ENCODE measurements at regions not wholly inside any gene's neighbourhood (a gene's known extent, or its start where the extent isn't known, plus 50 kb on each side); places are given as distances from the start of the nearest gene placed in this dataset.

DNA sequence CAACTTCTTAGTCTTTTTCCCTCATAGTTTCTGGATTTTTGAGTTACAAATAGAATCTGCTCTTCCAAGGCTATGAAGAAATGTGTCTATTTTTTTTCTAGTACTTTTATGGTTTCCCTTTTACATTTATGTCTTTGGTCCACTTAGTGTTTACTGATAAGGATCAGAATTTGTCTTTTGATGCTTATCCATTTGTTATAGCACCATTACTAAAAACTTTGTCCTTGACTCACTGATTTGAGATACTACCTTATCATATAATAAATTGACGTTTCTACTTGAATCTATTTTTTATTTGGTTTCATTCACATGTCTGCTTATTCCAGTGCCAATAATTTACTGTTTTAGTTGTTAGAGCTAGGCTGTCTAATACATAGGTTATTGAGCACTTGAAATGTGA, 161.1 kb upstream of the DPYD start (continued):
- TF ChIP-seq EZH2 (IDR thresholded peaks at IDR 0.05; ENCODE audit: borderline replicate concordance, control insufficient read depth, low read depth, low read length) (no peak), NFYA (IDR thresholded peaks at IDR 0.05; ENCODE audit: borderline replicate concordance, low read depth, low read length) (no peak), MEF2B (IDR thresholded peaks at IDR 0.05; ENCODE audit: partially characterized antibody, poor library complexity, severe bottlenecking) (no peak)

DNA sequence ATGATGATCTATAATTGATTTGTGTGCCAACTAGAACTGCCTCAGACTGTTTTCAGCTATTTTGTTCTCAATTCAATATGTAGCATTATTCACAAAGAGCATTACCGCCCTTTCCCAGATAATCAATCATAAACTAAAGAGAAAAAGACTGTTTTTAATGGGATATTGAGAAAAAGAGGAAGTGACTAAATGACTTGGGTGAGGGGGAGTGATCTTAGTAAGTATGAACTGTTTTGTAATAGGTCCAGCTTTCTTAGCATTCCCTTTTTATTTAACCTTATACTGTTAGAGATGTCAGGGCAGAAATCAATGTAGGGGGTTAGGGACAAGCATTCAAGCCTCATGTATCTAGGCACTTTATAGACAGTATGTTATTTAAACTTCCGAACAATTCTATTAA, 157.8 kb upstream of the DPYD start:
- no peaks in the 10 kb centered on the region for H3K36me3 ChIP-seq (ENCODE audit: control insufficient read depth in 2 of 2, insufficient read depth in 2 of 2, low read length in 1 of 2)
- no peak overlapping the region for H3K4me2 ChIP-seq (ENCODE audit: control insufficient read depth, insufficient read depth)
- in situ Hi-C loops (cut with MboI) = no loop called here
- H3K4me3 ChIP-seq = no peak overlapping the region
- H3K27me3 ChIP-seq (replicated peaks in 1 of 2; ENCODE audit: control insufficient read depth in 2 of 2, insufficient read depth in 2 of 2, low read length in 1 of 2) = no peaks in the 10 kb centered on the region
- no peak for ATAC-seq
- H3K27ac ChIP-seq (ENCODE audit: control insufficient read depth, insufficient read depth) = no peak overlapping the region
- DNase-seq (ENCODE audit: low read depth, low spot score) = no peak
- H3K4me1 ChIP-seq (ENCODE audit: control insufficient read depth, insufficient read depth, low read length) = no peaks in the 10 kb centered on the region
- H3K9ac ChIP-seq (ENCODE audit: control insufficient read depth, insufficient read depth, low read length) = no peak overlapping the region
- H4K20me1 ChIP-seq (ENCODE audit: control insufficient read depth, insufficient read depth) = no peaks in the 10 kb centered on the region
- intact Hi-C loops (cut with micrococcal nuclease; ENCODE audit: unreplicated experiment) = no loop called here
- ChIA-PET POLR2A (no interaction called here), SMC1A (ENCODE audit: uncharacterized antibody, unreplicated experiment) (no interaction called here), RAD21 (ENCODE audit: unreplicated experiment) (no interaction called here), CTCF (no interaction called here)
- no peak for TF ChIP-seq ZNF207 (IDR thresholded peaks at IDR 0.05; ENCODE audit: borderline replicate concordance)
- TF ChIP-seq IKZF2 (IDR thresholded peaks at IDR 0.05) = no peak
- no peak for TF ChIP-seq GATAD2B (conservative IDR thresholded peaks at IDR 0.05; ENCODE audit: low read depth)
- TF ChIP-seq SPI1 (IDR thresholded peaks at IDR 0.05; ENCODE audit: borderline replicate concordance, insufficient read depth, low read depth, low read length) = peak; percentile 61; the same call in 1 of the 2 replicates
- no peak overlapping the region for H2AFZ ChIP-seq (ENCODE audit: control insufficient read depth, low read depth, low read length)
- no TSS peak for BruUV-seq (replicated peaks)
- no peaks in the 10 kb centered on the region for H3K79me2 ChIP-seq (ENCODE audit: control insufficient read depth, insufficient read depth, low read length)
- FAIRE-seq = no peak
- WGBS (ENCODE audit: insufficient coverage, insufficient replicate concordance, low lambda C conversion rate, missing lambda C conversion rate) = 42% methylated on average over 2 of the region's 2 CpGs
- no peaks in the 10 kb centered on the region for H3K9me3 ChIP-seq (replicated peaks; ENCODE audit: control insufficient read depth, insufficient read depth, low read length)

DNA sequence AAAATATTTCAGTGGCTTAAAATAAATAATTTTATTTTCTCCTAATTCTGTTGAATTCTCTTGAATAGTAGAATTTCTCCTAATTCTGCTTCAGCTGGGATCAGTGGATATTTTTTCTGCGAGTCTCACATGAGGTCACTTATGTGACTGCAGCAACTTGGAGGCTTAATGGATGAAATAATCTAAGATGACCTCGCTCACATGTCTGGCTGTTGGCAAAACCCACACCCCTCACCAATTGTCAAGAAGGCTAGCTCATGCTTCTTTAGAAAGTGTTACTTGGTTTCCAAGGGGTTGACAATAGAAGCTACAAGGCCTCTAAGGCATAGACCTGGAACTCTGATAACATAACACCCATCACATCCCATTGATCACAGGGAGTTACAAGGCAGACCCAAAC, 156.9 kb upstream of the DPYD start:
- Histone ChIP-seq H3K27me3 (replicated peaks in 1 of 2; ENCODE audit: control insufficient read depth in 2 of 2, insufficient read depth in 2 of 2, low read length in 1 of 2) (no peaks in the 10 kb centered on the region), H3K4me1 (ENCODE audit: control insufficient read depth, insufficient read depth, low read length) (no peaks in the 10 kb centered on the region), H3K36me3 (ENCODE audit: control insufficient read depth in 2 of 2, insufficient read depth in 2 of 2, low read length in 1 of 2) (no peaks in the 10 kb centered on the region), H4K20me1 (ENCODE audit: control insufficient read depth, insufficient read depth) (no peaks in the 10 kb centered on the region), H3K4me2 (ENCODE audit: control insufficient read depth, insufficient read depth) (no peak overlapping the region), H2AFZ (ENCODE audit: control insufficient read depth, low read depth, low read length) (no peak overlapping the region), H3K4me3 (no peak overlapping the region), H3K79me2 (ENCODE audit: control insufficient read depth, insufficient read depth, low read length) (no peaks in the 10 kb centered on the region), H3K27ac (ENCODE audit: control insufficient read depth, insufficient read depth) (no peak overlapping the region), H3K9ac (ENCODE audit: control insufficient read depth, insufficient read depth, low read length) (no peak overlapping the region), H3K9me3 (replicated peaks; ENCODE audit: control insufficient read depth, insufficient read depth, low read length) (no peaks in the 10 kb centered on the region)
- intact Hi-C loops (cut with micrococcal nuclease; ENCODE audit: unreplicated experiment) (no loop called here), in situ Hi-C loops (cut with MboI) (no loop called here)
- BruUV-seq (replicated peaks) = no TSS peak
- ChIA-PET CTCF (no interaction called here), RAD21 (ENCODE audit: unreplicated experiment) (no interaction called here), SMC1A (ENCODE audit: uncharacterized antibody, unreplicated experiment) (no interaction called here), POLR2A (no interaction called here)
- DNase-seq (ENCODE audit: low read depth, low spot score) (no peak), FAIRE-seq (no peak), ATAC-seq (no peak)
- 3% methylated on average over 2 of the region's 2 CpGs for WGBS (ENCODE audit: insufficient coverage, insufficient replicate concordance, low lambda C conversion rate, missing lambda C conversion rate)
- TF ChIP-seq CBX5 (IDR thresholded peaks at IDR 0.05; ENCODE audit: low read depth) (no peak), NFYB (IDR thresholded peaks at IDR 0.05; ENCODE audit: insufficient read depth, low read depth, low read length) (no peak), EED (IDR thresholded peaks at IDR 0.05; ENCODE audit: low read depth) (no peak), NR2F1 (conservative IDR thresholded peaks at IDR 0.05) (no peak), RBBP5 (conservative IDR thresholded peaks at IDR 0.05) (no peak), STAT3 (IDR thresholded peaks at IDR 0.05; ENCODE audit: low read depth, low read length) (no peak)
- TF ChIP-seq, protein P1, sequence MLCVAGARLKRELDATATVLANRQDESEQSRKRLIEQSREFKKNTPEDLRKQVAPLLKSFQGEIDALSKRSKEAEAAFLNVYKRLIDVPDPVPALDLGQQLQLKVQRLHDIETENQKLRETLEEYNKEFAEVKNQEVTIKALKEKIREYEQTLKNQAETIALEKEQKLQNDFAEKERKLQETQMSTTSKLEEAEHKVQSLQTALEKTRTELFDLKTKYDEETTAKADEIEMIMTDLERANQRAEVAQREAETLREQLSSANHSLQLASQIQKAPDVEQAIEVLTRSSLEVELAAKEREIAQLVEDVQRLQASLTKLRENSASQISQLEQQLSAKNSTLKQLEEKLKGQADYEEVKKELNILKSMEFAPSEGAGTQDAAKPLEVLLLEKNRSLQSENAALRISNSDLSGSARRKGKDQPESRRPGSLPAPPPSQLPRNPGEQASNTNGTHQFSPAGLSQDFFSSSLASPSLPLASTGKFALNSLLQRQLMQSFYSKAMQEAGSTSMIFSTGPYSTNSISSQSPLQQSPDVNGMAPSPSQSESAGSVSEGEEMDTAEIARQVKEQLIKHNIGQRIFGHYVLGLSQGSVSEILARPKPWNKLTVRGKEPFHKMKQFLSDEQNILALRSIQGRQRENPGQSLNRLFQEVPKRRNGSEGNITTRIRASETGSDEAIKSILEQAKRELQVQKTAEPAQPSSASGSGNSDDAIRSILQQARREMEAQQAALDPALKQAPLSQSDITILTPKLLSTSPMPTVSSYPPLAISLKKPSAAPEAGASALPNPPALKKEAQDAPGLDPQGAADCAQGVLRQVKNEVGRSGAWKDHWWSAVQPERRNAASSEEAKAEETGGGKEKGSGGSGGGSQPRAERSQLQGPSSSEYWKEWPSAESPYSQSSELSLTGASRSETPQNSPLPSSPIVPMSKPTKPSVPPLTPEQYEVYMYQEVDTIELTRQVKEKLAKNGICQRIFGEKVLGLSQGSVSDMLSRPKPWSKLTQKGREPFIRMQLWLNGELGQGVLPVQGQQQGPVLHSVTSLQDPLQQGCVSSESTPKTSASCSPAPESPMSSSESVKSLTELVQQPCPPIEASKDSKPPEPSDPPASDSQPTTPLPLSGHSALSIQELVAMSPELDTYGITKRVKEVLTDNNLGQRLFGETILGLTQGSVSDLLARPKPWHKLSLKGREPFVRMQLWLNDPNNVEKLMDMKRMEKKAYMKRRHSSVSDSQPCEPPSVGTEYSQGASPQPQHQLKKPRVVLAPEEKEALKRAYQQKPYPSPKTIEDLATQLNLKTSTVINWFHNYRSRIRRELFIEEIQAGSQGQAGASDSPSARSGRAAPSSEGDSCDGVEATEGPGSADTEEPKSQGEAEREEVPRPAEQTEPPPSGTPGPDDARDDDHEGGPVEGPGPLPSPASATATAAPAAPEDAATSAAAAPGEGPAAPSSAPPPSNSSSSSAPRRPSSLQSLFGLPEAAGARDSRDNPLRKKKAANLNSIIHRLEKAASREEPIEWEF (IDR thresholded peaks at IDR 0.05; ENCODE audit: insufficient replicate concordance, low read depth, low read length) = no peak

Data from GM12878 (cell line).